H1 (cell line): ENCODE measurements at regions not wholly inside any gene's neighbourhood (a gene's known extent, or its start where the extent isn't known, plus 50 kb on each side); places are given as distances from the start of the nearest gene placed in this dataset.

Experiments used
- ASH2L ChIP-seq: fragments of 200-600, 300-600 bp; sonication (generic); IDR thresholded peaks from one replicate; pipeline ENCODE4 v1.7.1; 2017; ENCODE audit warnings: low read length
- BRCA1 ChIP-seq: IDR thresholded peaks from 2 replicates; pipeline ENCODE4 v1.6.1; 2012; ENCODE audit warnings: low read depth, low read length, improper control_type of control experiment
- CBX5 ChIP-seq: fragments of 300-800, 300-1000 bp; sonication (generic); IDR thresholded peaks from 2 replicates; pipeline ENCODE4 v1.7.1; 2016; ENCODE audit warnings: antibody characterized with exemption, low read length, low read depth
- EZH2 ChIP-seq: fragments of 200-600 bp; sonication (generic); IDR thresholded peaks from 2 replicates; pipeline ENCODE4 v1.7.1; 2012; ENCODE audit warnings: low read depth, mild to moderate bottlenecking, moderate library complexity, low read length, inconsistent platforms; ENCODE audit not compliant: severe bottlenecking
- JUND ChIP-seq: IDR thresholded peaks from 2 replicates; pipeline ENCODE4 v1.6.1; 2011; ENCODE audit warnings: mild to moderate bottlenecking, improper control_type of control experiment, low read length
- POLR2A ChIP-seq, 2 experiments: IDR thresholded peaks; 1 replicate in 1 of 2; 2 replicates in 1 of 2; pipeline ENCODE4 v1.6.1; 2011; ENCODE audit warnings: low read depth in 2 of 2, low read length in 2 of 2, mild to moderate bottlenecking in 2 of 2; ENCODE audit errors: control extremely low read depth in 1 of 2
- RAD21 ChIP-seq, 2 experiments: IDR thresholded peaks in 1 of 2; conservative IDR thresholded peaks in 1 of 2; 2 replicates each; pipeline ENCODE4 v1.6.1; 2011; ENCODE audit warnings: low read depth in 2 of 2, low read length in 2 of 2, improper control_type of control experiment in 1 of 2, inconsistent platforms in 1 of 2, mild to moderate bottlenecking in 1 of 2, moderate library complexity in 1 of 2
- RFX5 ChIP-seq: IDR thresholded peaks from 2 replicates; pipeline ENCODE4 v1.6.1; 2011; ENCODE audit warnings: low read depth, low read length, improper control_type of control experiment, borderline replicate concordance
- YY1 ChIP-seq: IDR thresholded peaks from 2 replicates; pipeline ENCODE4 v1.6.1; 2011; ENCODE audit warnings: low read depth, mild to moderate bottlenecking, low read length
- TF ChIP-seq, protein P1 (sequence below): IDR thresholded peaks from 2 replicates; pipeline ENCODE4 v1.6.1; 2012; ENCODE audit warnings: inconsistent platforms
- TF ChIP-seq, protein P2 (sequence below), 3 experiments: IDR thresholded peaks; 1 replicate in 2 of 3; 2 replicates in 1 of 3; pipeline versions ENCODE4 v1.5.1 to v1.6.1; 2011; ENCODE audit warnings: low read length in 3 of 3, mild to moderate bottlenecking in 3 of 3, inconsistent platforms in 2 of 3, low read depth in 1 of 3, moderate library complexity in 1 of 3; ENCODE audit not compliant: insufficient read depth in 1 of 3; ENCODE audit errors: control extremely low read depth in 1 of 3

DNA sequence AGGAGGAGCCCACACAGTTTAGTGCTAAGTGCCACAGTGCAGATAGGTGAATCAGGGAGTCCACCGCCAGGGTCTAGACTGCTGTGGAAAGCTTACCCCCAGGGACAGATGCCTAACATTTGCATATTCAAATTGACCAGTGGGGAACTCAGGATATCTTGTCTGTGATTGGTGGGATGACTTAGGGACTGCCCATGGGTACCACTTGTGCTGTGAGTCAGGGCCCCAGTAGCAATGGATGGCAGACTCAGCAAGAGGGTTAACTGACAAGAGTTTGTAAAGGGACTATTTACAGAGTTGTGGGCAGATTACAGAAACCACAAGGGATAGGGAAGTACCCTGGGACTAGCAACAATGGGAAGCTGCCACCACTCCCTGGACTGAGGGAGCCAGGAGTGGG is 282.1 kb downstream of the BCOR start:
- TF ChIP-seq BRCA1 (no peak), POLR2A (IDR thresholded peaks at IDR 0.05; ENCODE audit: control extremely low read depth in 1 of 2, low read depth in 2 of 2, low read length in 2 of 2) (no peak), RFX5 (no peak), JUND (no peak), EZH2 (no peak), YY1 (no peak), CBX5 (no peak), RAD21 (IDR thresholded peaks at IDR 0.05 in 1 of 2, conservative IDR thresholded peaks at IDR 0.05 in 1 of 2; ENCODE audit: low read depth in 2 of 2, low read length in 2 of 2) (no peak), ASH2L (no peak)
- TF ChIP-seq, protein P1, sequence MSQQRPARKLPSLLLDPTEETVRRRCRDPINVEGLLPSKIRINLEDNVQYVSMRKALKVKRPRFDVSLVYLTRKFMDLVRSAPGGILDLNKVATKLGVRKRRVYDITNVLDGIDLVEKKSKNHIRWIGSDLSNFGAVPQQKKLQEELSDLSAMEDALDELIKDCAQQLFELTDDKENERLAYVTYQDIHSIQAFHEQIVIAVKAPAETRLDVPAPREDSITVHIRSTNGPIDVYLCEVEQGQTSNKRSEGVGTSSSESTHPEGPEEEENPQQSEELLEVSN = no peak
- TF ChIP-seq, protein P2, sequence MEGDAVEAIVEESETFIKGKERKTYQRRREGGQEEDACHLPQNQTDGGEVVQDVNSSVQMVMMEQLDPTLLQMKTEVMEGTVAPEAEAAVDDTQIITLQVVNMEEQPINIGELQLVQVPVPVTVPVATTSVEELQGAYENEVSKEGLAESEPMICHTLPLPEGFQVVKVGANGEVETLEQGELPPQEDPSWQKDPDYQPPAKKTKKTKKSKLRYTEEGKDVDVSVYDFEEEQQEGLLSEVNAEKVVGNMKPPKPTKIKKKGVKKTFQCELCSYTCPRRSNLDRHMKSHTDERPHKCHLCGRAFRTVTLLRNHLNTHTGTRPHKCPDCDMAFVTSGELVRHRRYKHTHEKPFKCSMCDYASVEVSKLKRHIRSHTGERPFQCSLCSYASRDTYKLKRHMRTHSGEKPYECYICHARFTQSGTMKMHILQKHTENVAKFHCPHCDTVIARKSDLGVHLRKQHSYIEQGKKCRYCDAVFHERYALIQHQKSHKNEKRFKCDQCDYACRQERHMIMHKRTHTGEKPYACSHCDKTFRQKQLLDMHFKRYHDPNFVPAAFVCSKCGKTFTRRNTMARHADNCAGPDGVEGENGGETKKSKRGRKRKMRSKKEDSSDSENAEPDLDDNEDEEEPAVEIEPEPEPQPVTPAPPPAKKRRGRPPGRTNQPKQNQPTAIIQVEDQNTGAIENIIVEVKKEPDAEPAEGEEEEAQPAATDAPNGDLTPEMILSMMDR (IDR thresholded peaks at IDR 0.05; ENCODE audit: control extremely low read depth in 1 of 3, insufficient read depth in 1 of 3, low read depth in 1 of 3, low read length in 3 of 3) = no peak
